H9 (cell line): ENCODE measurements at regions not wholly inside any gene's neighbourhood (a gene's known extent, or its start where the extent isn't known, plus 50 kb on each side); places are given as distances from the start of the nearest gene placed in this dataset.

Experiments used
- DNase-seq: peaks from one replicate; pipeline ENCODE4 v3.0.0-alpha.2; 2017
- H2AFZ ChIP-seq: one replicate; pipeline ENCODE4 v1.6.1; 2013; ENCODE audit warnings: mild to moderate bottlenecking, low read length, control low read depth, moderate library complexity
- H2AK5ac ChIP-seq: 2 replicates; pipeline ENCODE4 v1.6.1; 2013; ENCODE audit warnings: low read length, control low read depth, mixed read lengths; ENCODE audit not compliant: insufficient read length
- H2BK120ac ChIP-seq: one replicate; pipeline ENCODE4 v1.6.1; 2013; ENCODE audit warnings: low read depth, mild to moderate bottlenecking, low read length, control low read depth, inconsistent platforms; ENCODE audit not compliant: poor library complexity, severe bottlenecking
- H2BK12ac ChIP-seq: 2 replicates; pipeline ENCODE4 v1.6.1; 2013; ENCODE audit warnings: low read length, control low read depth, mixed read lengths, low read depth; ENCODE audit not compliant: insufficient read length
- H2BK15ac ChIP-seq: 2 replicates; pipeline ENCODE4 v1.6.1; 2013; ENCODE audit warnings: low read depth, low read length, control low read depth
- H2BK20ac ChIP-seq: one replicate; pipeline ENCODE4 v1.6.1; 2013; ENCODE audit warnings: low read depth, mild to moderate bottlenecking, low read length, control low read depth, inconsistent platforms; ENCODE audit not compliant: poor library complexity, severe bottlenecking
- H2BK5ac ChIP-seq: 2 replicates; pipeline ENCODE4 v1.6.1; 2013; ENCODE audit warnings: low read length, control low read depth, mixed read lengths; ENCODE audit not compliant: insufficient read length
- H3K14ac ChIP-seq: 2 replicates; pipeline ENCODE4 v1.6.1; 2013; ENCODE audit warnings: low read length, control low read depth; ENCODE audit not compliant: insufficient read depth
- H3K18ac ChIP-seq: 2 replicates; pipeline ENCODE4 v1.6.1; 2013; ENCODE audit warnings: low read depth, mild to moderate bottlenecking, mixed read lengths, low read length, control low read depth; ENCODE audit not compliant: insufficient read length
- H3K23ac ChIP-seq: 2 replicates; pipeline ENCODE4 v1.6.1; 2013; ENCODE audit warnings: low read length, control low read depth, mixed read lengths, low read depth; ENCODE audit not compliant: insufficient read length
- H3K23me2 ChIP-seq: 2 replicates; pipeline ENCODE4 v1.6.1; 2013; ENCODE audit warnings: low read depth, mild to moderate bottlenecking, mixed read lengths, low read length, control low read depth; ENCODE audit not compliant: insufficient read length, poor library complexity, severe bottlenecking
- H3K27ac ChIP-seq: 2 replicates; pipeline ENCODE4 v1.5.1; 2013; ENCODE audit warnings: low read length, control low read depth, mixed read lengths, low read depth; ENCODE audit not compliant: insufficient read length
- H3K27me3 ChIP-seq: 2 replicates; pipeline ENCODE4 v1.6.1; 2013; ENCODE audit warnings: low read length, control low read depth, inconsistent platforms; ENCODE audit not compliant: insufficient read depth
- H3K4ac ChIP-seq: 2 replicates; pipeline ENCODE4 v1.6.1; 2013; ENCODE audit warnings: low read depth, mild to moderate bottlenecking, control low read depth, inconsistent platforms, low read length, moderate library complexity
- H3K4me1 ChIP-seq: 2 replicates; pipeline ENCODE4 v1.6.1; 2013; ENCODE audit warnings: low read length, control low read depth, inconsistent platforms; ENCODE audit not compliant: insufficient read depth
- H3K4me2 ChIP-seq: 2 replicates; pipeline ENCODE4 v1.6.1; 2013; ENCODE audit warnings: low read length, control low read depth, mixed read lengths; ENCODE audit not compliant: insufficient read length, insufficient read depth
- H3K56ac ChIP-seq: 2 replicates; pipeline ENCODE4 v1.6.1; 2013; ENCODE audit warnings: low read depth, mild to moderate bottlenecking, mixed read lengths, low read length, control low read depth; ENCODE audit not compliant: insufficient read length
- H3K79me1 ChIP-seq: 2 replicates; pipeline ENCODE4 v1.6.1; 2013; ENCODE audit warnings: low read depth, mild to moderate bottlenecking, moderate library complexity, low read length, control low read depth, inconsistent platforms; ENCODE audit not compliant: insufficient read depth, poor library complexity, severe bottlenecking
- H3K79me2 ChIP-seq: 2 replicates; pipeline ENCODE4 v1.6.1; 2013; ENCODE audit warnings: low read length, control low read depth, inconsistent platforms; ENCODE audit not compliant: insufficient read depth
- H3K9ac ChIP-seq: 2 replicates; pipeline ENCODE4 v1.6.1; 2013; ENCODE audit warnings: low read length, control low read depth, mixed read lengths; ENCODE audit not compliant: insufficient read length; ENCODE audit errors: extremely low read depth
- H3K9me3 ChIP-seq: one replicate; pipeline ENCODE4 v1.6.1; 2013; ENCODE audit warnings: low read depth, low read length, inconsistent platforms; ENCODE audit not compliant: control insufficient read depth
- H3T11ph ChIP-seq: one replicate; pipeline ENCODE4 v1.6.1; 2013; ENCODE audit warnings: mild to moderate bottlenecking, low read length, control low read depth, inconsistent platforms
- H4K20me1 ChIP-seq: one replicate; pipeline ENCODE4 v1.6.1; 2013; ENCODE audit not compliant: control insufficient read depth, insufficient read length, insufficient read depth
- H4K5ac ChIP-seq: 2 replicates; pipeline ENCODE4 v1.6.1; 2013; ENCODE audit warnings: low read depth, mild to moderate bottlenecking, mixed read lengths, low read length, control low read depth; ENCODE audit not compliant: insufficient read length
- H4K8ac ChIP-seq: replicated peaks from 2 replicates; pipeline ENCODE4 v1.6.1; 2013; ENCODE audit warnings: low read length, control low read depth, mixed read lengths, low read depth; ENCODE audit not compliant: insufficient read length
- H4K91ac ChIP-seq: 2 replicates; pipeline ENCODE4 v1.6.1; 2013; ENCODE audit warnings: low read depth, mild to moderate bottlenecking, moderate library complexity, mixed read lengths, low read length, control low read depth; ENCODE audit not compliant: insufficient read length
- H3K27ac Mint-ChIP-seq, 3 experiments: 2 replicates in 2 of 3; 3 replicates in 1 of 3; pipeline ENCODE4 v1.8.0; 2020 to 2021; ENCODE audit warnings: mixed read lengths in 3 of 3, mild to moderate bottlenecking in 1 of 3, moderate library complexity in 1 of 3
- H3K27me3 Mint-ChIP-seq: 2 replicates; pipeline ENCODE4 v1.8.0; 2021; ENCODE audit warnings: low read depth, mild to moderate bottlenecking, moderate library complexity, mixed read lengths
- H3K36me3 Mint-ChIP-seq, 3 experiments: 2 replicates in 2 of 3; 3 replicates in 1 of 3; pipeline ENCODE4 v1.8.0; 2020 to 2021; ENCODE audit warnings: low read depth in 3 of 3, mixed read lengths in 3 of 3; ENCODE audit not compliant: insufficient read depth in 1 of 3
- H3K4me1 Mint-ChIP-seq, 2 experiments: 2 replicates each; pipeline ENCODE4 v1.8.0; 2020; ENCODE audit warnings: mixed read lengths in 2 of 2
- H3K4me3 Mint-ChIP-seq, 2 experiments: 2 replicates in 1 of 2; 3 replicates in 1 of 2; pipeline ENCODE4 v1.8.0; 2020 to 2021; ENCODE audit warnings: mild to moderate bottlenecking in 2 of 2, mixed read lengths in 2 of 2, moderate library complexity in 1 of 2
- H3K9me3 Mint-ChIP-seq, 2 experiments: 2 replicates in 1 of 2; 3 replicates in 1 of 2; pipeline ENCODE4 v1.8.0; 2020; ENCODE audit warnings: mild to moderate bottlenecking in 2 of 2, mixed read lengths in 2 of 2, moderate library complexity in 1 of 2
- WGBS: extraction: QIAGEN DNeasy Blood & Tissue Kit; methylation state at CpG from one replicate; pipeline ENCODE4 v1.1.7; 2013; ENCODE audit warnings: missing lambda C conversion rate, low lambda C conversion rate, mixed read lengths; ENCODE audit not compliant: insufficient read length; ENCODE audit errors: extremely low coverage; 5-methylcytosine and 5-hydroxymethylcytosine counted together
- TF ChIP-seq, protein P1 (sequence below): fragments of 200-600 bp; sonication (generic); conservative IDR thresholded peaks from 3 replicates; pipeline ENCODE4 v1.8.0; 2021; ENCODE audit warnings: antibody characterized with exemption, mild to moderate bottlenecking

DNA sequence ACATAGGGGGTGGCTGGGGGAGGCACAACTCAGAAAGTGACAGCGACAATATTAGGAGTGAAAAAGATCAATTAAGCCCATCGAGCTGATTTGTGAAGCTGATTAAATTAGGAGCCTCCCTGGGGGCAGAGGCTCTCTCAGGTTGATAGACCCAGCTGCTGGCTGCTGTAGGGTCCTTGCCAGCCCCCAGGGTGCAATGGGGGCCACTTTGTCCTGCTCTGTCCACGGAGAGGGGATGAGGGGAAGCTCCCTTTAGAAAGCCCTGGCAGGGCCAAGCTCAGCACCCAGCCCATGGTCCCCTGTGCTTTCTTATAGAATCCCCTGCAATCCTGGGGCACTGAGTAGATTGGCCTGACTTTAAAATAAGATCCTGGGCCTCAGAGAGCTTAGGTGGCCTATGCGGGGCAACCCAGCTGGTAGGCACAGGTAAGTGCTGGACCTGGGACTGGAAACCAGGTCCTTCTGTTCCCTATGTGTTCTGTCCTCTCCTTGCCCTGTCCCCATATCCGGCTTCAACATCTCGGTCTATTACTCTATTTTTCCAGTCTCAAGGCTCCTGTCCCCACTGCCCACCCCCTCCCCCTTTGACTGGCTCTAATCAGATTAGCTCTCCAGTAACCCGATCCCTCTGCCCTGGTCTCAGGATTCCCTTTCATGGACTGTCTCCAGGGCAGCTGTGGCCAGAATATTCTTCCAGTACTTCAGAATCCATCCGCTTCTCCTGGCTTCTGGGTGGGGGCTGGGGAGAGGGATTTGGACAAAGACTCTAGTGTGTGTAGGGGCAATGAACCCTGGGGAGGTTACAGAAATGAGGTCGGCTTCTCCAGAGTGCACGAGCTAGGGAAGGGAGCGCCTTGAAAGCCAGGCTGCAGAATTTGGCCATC is 259.6 kb downstream of the RPS24 start:
- no peak overlapping the region for H4K5ac ChIP-seq
- H2AK5ac ChIP-seq, result no peak overlapping the region
- TF ChIP-seq, protein P1, sequence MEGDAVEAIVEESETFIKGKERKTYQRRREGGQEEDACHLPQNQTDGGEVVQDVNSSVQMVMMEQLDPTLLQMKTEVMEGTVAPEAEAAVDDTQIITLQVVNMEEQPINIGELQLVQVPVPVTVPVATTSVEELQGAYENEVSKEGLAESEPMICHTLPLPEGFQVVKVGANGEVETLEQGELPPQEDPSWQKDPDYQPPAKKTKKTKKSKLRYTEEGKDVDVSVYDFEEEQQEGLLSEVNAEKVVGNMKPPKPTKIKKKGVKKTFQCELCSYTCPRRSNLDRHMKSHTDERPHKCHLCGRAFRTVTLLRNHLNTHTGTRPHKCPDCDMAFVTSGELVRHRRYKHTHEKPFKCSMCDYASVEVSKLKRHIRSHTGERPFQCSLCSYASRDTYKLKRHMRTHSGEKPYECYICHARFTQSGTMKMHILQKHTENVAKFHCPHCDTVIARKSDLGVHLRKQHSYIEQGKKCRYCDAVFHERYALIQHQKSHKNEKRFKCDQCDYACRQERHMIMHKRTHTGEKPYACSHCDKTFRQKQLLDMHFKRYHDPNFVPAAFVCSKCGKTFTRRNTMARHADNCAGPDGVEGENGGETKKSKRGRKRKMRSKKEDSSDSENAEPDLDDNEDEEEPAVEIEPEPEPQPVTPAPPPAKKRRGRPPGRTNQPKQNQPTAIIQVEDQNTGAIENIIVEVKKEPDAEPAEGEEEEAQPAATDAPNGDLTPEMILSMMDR, result no peak
- no peak overlapping the region for H2AFZ ChIP-seq
- Mint-ChIP-seq H3K9me3 (no peaks in the 10 kb centered on the region; a peak in 1 of 5 replicates), H3K4me1 (peaks cover 33 to 44% of the 10 kb centered on the region in 2 experiments), H3K4me3 (peak overlapping the region; percentile 29 to 51; a peak in 3 of 5 replicates), H3K27me3 (peaks cover 6% of the 10 kb centered on the region), H3K36me3 (no peaks in the 10 kb centered on the region), H3K27ac (peak overlapping the region; percentile 57 to 73 (median 60); a peak in 3 of 7 replicates)
- H3T11ph ChIP-seq, result no peak overlapping the region
- no peaks in the 10 kb centered on the region for H3K79me1 ChIP-seq
- H3K9me3 ChIP-seq, result no peaks in the 10 kb centered on the region
- H2BK15ac ChIP-seq, result no peak overlapping the region
- H3K4ac ChIP-seq, result no peak overlapping the region
- no peak overlapping the region for H3K23ac ChIP-seq
- no CpG with 5 or more reads among the region's 11 CpGs for WGBS
- no peaks in the 10 kb centered on the region for H3K27me3 ChIP-seq
- H3K4me2 ChIP-seq, result peak overlapping the region; percentile 23
- H2BK120ac ChIP-seq, result no peak overlapping the region
- H4K20me1 ChIP-seq, result no peaks in the 10 kb centered on the region
- H3K79me2 ChIP-seq, result no peaks in the 10 kb centered on the region
- H3K56ac ChIP-seq, result no peak overlapping the region
- no peak overlapping the region for H2BK20ac ChIP-seq
- peaks cover 5% of the 10 kb centered on the region; the same call in 1 of the 2 replicates for H3K4me1 ChIP-seq
- no peak overlapping the region for H4K8ac ChIP-seq
- H2BK5ac ChIP-seq, result no peak overlapping the region
- no peak overlapping the region for H3K9ac ChIP-seq
- no peak overlapping the region for H3K14ac ChIP-seq
- peak overlapping the region; percentile 14 for H3K18ac ChIP-seq
- DNase-seq, result peak; percentile 69
- H2BK12ac ChIP-seq, result no peak overlapping the region
- H4K91ac ChIP-seq, result no peak overlapping the region
- peaks cover 3% of the 10 kb centered on the region for H3K23me2 ChIP-seq
- H3K27ac ChIP-seq, result no peak overlapping the region
